OCI-LY1 (cell line): ENCODE measurements at regions not wholly inside any gene's neighbourhood (a gene's known extent, or its start where the extent isn't known, plus 50 kb on each side); places are given as distances from the start of the nearest gene placed in this dataset.

Experiments
- EZH2 ChIP-seq: fragments of 200-600 bp; sonication (generic), shearing (Covaris generic); IDR thresholded peaks from 2 replicates; pipeline ENCODE4 v1.8.0; 2017; ENCODE audit warnings: borderline replicate concordance, mixed run types, mild to moderate bottlenecking, antibody characterized with exemption, low read length, moderate library complexity, mixed read lengths
- TF ChIP-seq, protein P1 (sequence below): fragments of 200-600 bp; sonication (generic), shearing (Covaris generic); IDR thresholded peaks from 2 replicates; pipeline ENCODE4 v1.5.1; 2017; ENCODE audit warnings: mild to moderate bottlenecking, antibody characterized with exemption, low read length, moderate library complexity, mixed read lengths

DNA sequence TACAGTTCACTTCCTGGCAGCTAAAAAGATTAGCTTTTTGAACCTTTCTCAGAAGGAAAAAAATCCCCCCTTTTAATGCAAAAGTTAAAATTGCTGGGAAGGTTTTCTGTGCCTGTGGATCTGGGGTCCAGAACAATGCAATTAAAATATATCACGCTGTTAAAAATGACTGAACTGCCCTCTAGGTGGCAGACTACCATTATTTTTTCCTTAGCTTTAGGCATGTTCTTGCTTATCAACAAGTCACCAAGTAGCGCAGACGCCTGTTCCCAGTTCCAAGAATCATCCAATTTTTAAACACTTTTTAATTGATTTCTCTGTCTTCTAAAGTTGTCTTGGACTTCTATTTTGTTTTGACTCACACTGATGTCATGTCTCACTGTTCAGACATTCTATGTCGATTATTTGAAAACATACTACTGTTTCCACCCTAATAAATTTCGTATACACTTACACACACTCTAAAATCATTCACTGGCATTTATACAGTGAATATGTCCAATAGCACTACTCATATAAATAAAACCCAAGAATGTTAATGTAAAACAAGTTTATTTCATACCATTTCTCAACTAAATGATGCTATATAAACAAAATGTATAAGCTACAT is 661.6 kb downstream of the RAPGEF2 start:
- TF ChIP-seq, protein P1, sequence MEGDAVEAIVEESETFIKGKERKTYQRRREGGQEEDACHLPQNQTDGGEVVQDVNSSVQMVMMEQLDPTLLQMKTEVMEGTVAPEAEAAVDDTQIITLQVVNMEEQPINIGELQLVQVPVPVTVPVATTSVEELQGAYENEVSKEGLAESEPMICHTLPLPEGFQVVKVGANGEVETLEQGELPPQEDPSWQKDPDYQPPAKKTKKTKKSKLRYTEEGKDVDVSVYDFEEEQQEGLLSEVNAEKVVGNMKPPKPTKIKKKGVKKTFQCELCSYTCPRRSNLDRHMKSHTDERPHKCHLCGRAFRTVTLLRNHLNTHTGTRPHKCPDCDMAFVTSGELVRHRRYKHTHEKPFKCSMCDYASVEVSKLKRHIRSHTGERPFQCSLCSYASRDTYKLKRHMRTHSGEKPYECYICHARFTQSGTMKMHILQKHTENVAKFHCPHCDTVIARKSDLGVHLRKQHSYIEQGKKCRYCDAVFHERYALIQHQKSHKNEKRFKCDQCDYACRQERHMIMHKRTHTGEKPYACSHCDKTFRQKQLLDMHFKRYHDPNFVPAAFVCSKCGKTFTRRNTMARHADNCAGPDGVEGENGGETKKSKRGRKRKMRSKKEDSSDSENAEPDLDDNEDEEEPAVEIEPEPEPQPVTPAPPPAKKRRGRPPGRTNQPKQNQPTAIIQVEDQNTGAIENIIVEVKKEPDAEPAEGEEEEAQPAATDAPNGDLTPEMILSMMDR = peak; percentile 63
- TF ChIP-seq EZH2 = no peak
